CD14-positive monocyte (primary cell): ENCODE measurements at regions not wholly inside any gene's neighbourhood (a gene's known extent, or its start where the extent isn't known, plus 50 kb on each side); places are given as distances from the start of the nearest gene placed in this dataset.
"Not testable (repeated sequence)": the region's sequence is repeated elsewhere in the genome, so short reads cannot be mapped to it uniquely, and the experiment has no call there.

Source experiments
- DNase-seq, 3 donors: peaks; one replicate each; pipeline ENCODE4 v3.0.0-alpha.2; 2011 to 2022
- H2AFZ ChIP-seq: 2 replicates; pipeline ENCODE4 v1.6.0; 2012; ENCODE audit warnings: mild to moderate bottlenecking, low read depth, low read length, inconsistent platforms; ENCODE audit not compliant: insufficient read depth, poor library complexity, severe bottlenecking
- H3K27ac ChIP-seq, 2 donors: 1 replicate in 1 of 2; 2 replicates in 1 of 2; pipeline ENCODE4 v1.5.1; 2012 to 2013; ENCODE audit warnings: low read length in 2 of 2, control low read depth in 1 of 2, inconsistent platforms in 1 of 2, low read depth in 1 of 2, mild to moderate bottlenecking in 1 of 2
- H3K27me3 ChIP-seq, 2 donors: one replicate each; pipeline versions ENCODE4 v1.6.0 to v1.6.1; 2011 to 2013; ENCODE audit warnings: low read length in 2 of 2; ENCODE audit not compliant: control insufficient read depth in 2 of 2, insufficient read depth in 2 of 2
- H3K36me3 ChIP-seq, 2 donors: replicated peaks in 1 of 2; 1 replicate in 1 of 2; 2 replicates in 1 of 2; pipeline versions ENCODE4 v1.5.1 to v1.6.1; 2012 to 2013; ENCODE audit warnings: low read length in 2 of 2, control low read depth in 1 of 2, inconsistent platforms in 1 of 2, mild to moderate bottlenecking in 1 of 2; ENCODE audit not compliant: insufficient read depth in 2 of 2, control insufficient read depth in 1 of 2
- H3K4me1 ChIP-seq, 2 donors: 1 replicate in 1 of 2; 2 replicates in 1 of 2; pipeline versions ENCODE4 v1.5.1 to v1.6.1; 2012 to 2013; ENCODE audit warnings: low read length in 2 of 2, control low read depth in 1 of 2, inconsistent platforms in 1 of 2, mild to moderate bottlenecking in 1 of 2, moderate library complexity in 1 of 2; ENCODE audit not compliant: insufficient read depth in 2 of 2, control insufficient read depth in 1 of 2
- H3K4me2 ChIP-seq: replicated peaks from 2 replicates; pipeline ENCODE3; 2012; ENCODE audit warnings: low read length, moderate library complexity, mild to moderate bottlenecking; ENCODE audit not compliant: poor library complexity, severe bottlenecking; ENCODE audit errors: extremely low read depth
- H3K4me3 ChIP-seq, 3 experiments: fragments of 200-600 bp in 1 of 3; sonication (generic) in 1 of 3; replicated peaks in 1 of 3; 1 replicate in 2 of 3; 2 replicates in 1 of 3; pipeline ENCODE4 v1.5.1; 2011 to 2013; ENCODE audit warnings: low read length in 3 of 3, mild to moderate bottlenecking in 3 of 3, control low read depth in 2 of 3, low read depth in 2 of 3, inconsistent platforms in 1 of 3, moderate library complexity in 1 of 3
- H3K79me2 ChIP-seq: 2 replicates; pipeline ENCODE4 v1.6.0; 2012; ENCODE audit warnings: mild to moderate bottlenecking, control low read depth, inconsistent platforms, low read length, moderate library complexity; ENCODE audit not compliant: insufficient read depth
- H3K9ac ChIP-seq: 2 replicates; pipeline ENCODE4 v1.6.0; 2017; ENCODE audit warnings: low read length, mild to moderate bottlenecking; ENCODE audit not compliant: insufficient read depth, poor library complexity, severe bottlenecking
- H3K9me3 ChIP-seq, 2 donors: replicated peaks in 1 of 2; 1 replicate in 1 of 2; 2 replicates in 1 of 2; pipeline versions ENCODE4 v1.5.1 to v1.6.1; 2012 to 2013; ENCODE audit warnings: low read length in 2 of 2, control low read depth in 1 of 2; ENCODE audit not compliant: control insufficient read depth in 1 of 2, insufficient read depth in 1 of 2
- H4K20me1 ChIP-seq: 2 replicates; pipeline ENCODE4 v1.6.0; 2012; ENCODE audit warnings: mild to moderate bottlenecking, low read length, control low read depth, moderate library complexity; ENCODE audit not compliant: insufficient read depth
- H3K27ac Mint-ChIP-seq, 7 donors: one replicate each; pipeline ENCODE4 v1.8.0; 2020; ENCODE audit warnings: mild to moderate bottlenecking in 7 of 7, mixed read lengths in 7 of 7, moderate library complexity in 6 of 7, inconsistent platforms in 2 of 7
- H3K27me3 Mint-ChIP-seq, 3 donors: one replicate each; pipeline ENCODE4 v1.8.0; 2021 to 2022; ENCODE audit warnings: low read depth in 3 of 3, mild to moderate bottlenecking in 3 of 3, mixed read lengths in 3 of 3, moderate library complexity in 3 of 3, inconsistent platforms in 1 of 3
- H3K36me3 Mint-ChIP-seq, 2 donors: one replicate each; pipeline ENCODE4 v1.8.0; 2020; ENCODE audit warnings: mixed read lengths in 2 of 2, inconsistent platforms in 1 of 2, mild to moderate bottlenecking in 1 of 2
- H3K4me1 Mint-ChIP-seq: one replicate; pipeline ENCODE4 v1.8.0; 2020; ENCODE audit warnings: mild to moderate bottlenecking, mixed read lengths
- H3K4me3 Mint-ChIP-seq, 2 donors: one replicate each; pipeline ENCODE4 v1.8.0; 2020; ENCODE audit warnings: mild to moderate bottlenecking in 2 of 2, mixed read lengths in 2 of 2, moderate library complexity in 1 of 2
- H3K9me3 Mint-ChIP-seq, 7 donors: one replicate each; pipeline ENCODE4 v1.8.0; 2020 to 2022; ENCODE audit warnings: mixed read lengths in 7 of 7, mild to moderate bottlenecking in 6 of 7, moderate library complexity in 6 of 7, inconsistent platforms in 2 of 7
- WGBS: methylation state at CpG from one replicate; pipeline ENCODE4 v1.1.5; 2013; ENCODE audit warnings: missing lambda C conversion rate; ENCODE audit not compliant: insufficient coverage; 5-methylcytosine and 5-hydroxymethylcytosine counted together
- intact Hi-C, 2 donors: fragments of 100-400 bp; cut with micrococcal nuclease; formaldehyde crosslinking; loops; one replicate each; pipeline versions ENCODE4 v1.15.0 to v1.15.1; 2023
- TF ChIP-seq, protein P1 (sequence below): fragments of 200-600 bp; IDR thresholded peaks from one replicate; pipeline ENCODE4 v1.8.0; 2022; ENCODE audit warnings: antibody characterized with exemption, mild to moderate bottlenecking

DNA sequence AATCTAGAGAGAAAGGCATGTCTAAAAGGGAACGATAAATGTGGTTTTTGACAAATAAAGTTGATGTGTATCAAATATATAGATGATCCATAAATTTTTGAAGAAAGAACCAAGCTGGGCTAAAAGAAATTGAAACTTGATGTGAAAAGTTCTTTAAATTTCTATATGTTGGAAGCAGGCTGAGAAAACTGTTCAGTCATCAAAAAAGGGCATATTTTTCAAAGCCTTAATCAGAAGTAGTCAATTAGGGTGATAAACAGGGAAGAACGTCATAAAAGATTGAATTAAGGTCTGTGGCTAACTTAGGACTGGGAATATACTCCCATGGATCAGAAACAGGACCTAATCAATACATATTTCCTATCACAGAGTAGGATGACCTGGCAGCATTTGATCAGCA, 211.4 kb upstream of the ZRANB2 start:
- Histone ChIP-seq H4K20me1 (no peaks in the 10 kb centered on the region), H3K9ac (no peak overlapping the region), H3K36me3 (no peaks in the 10 kb centered on the region), H3K79me2 (no peaks in the 10 kb centered on the region), H3K4me2 (no peak overlapping the region), H3K27ac (no peak overlapping the region), H2AFZ (no peak overlapping the region), H3K27me3 (no peaks in the 10 kb centered on the region), H3K9me3 (peaks cover 10% of the 10 kb centered on the region in 2 donors), H3K4me3 (no peak overlapping the region), H3K4me1 (no peaks in the 10 kb centered on the region)
- Mint-ChIP-seq H3K36me3 (no peaks in the 10 kb centered on the region), H3K4me3 (no peak overlapping the region), H3K9me3 (peaks cover 0 to 17% (median 13%) of the 10 kb centered on the region in 7 donors), H3K27me3 (peaks cover 0 to 3% (median 0%) of the 10 kb centered on the region in 3 donors), H3K4me1 (no peaks in the 10 kb centered on the region), H3K27ac (no peak overlapping the region)
- no peak for DNase-seq
- intact Hi-C loops = no loop called here
- WGBS = no CpG with 5 or more reads among the region's 2 CpGs
- TF ChIP-seq, protein P1, sequence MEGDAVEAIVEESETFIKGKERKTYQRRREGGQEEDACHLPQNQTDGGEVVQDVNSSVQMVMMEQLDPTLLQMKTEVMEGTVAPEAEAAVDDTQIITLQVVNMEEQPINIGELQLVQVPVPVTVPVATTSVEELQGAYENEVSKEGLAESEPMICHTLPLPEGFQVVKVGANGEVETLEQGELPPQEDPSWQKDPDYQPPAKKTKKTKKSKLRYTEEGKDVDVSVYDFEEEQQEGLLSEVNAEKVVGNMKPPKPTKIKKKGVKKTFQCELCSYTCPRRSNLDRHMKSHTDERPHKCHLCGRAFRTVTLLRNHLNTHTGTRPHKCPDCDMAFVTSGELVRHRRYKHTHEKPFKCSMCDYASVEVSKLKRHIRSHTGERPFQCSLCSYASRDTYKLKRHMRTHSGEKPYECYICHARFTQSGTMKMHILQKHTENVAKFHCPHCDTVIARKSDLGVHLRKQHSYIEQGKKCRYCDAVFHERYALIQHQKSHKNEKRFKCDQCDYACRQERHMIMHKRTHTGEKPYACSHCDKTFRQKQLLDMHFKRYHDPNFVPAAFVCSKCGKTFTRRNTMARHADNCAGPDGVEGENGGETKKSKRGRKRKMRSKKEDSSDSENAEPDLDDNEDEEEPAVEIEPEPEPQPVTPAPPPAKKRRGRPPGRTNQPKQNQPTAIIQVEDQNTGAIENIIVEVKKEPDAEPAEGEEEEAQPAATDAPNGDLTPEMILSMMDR = no peak

- H3K9ac ChIP-seq, H2AFZ ChIP-seq, DNase-seq, H3K4me3 ChIP-seq, H3K36me3 Mint-ChIP-seq, H3K79me2 ChIP-seq, H3K9me3 ChIP-seq, H3K27ac ChIP-seq, H3K36me3 ChIP-seq, H3K4me1 Mint-ChIP-seq, H3K4me1 ChIP-seq, H3K27me3 Mint-ChIP-seq, H3K4me2 ChIP-seq, H3K27ac Mint-ChIP-seq, intact Hi-C loops, H4K20me1 ChIP-seq, H3K4me3 Mint-ChIP-seq, H3K27me3 ChIP-seq: not testable (repeated sequence)
- peaks cover 0 to 17% (median 13%) of the 10 kb centered on the region in 7 donors for H3K9me3 Mint-ChIP-seq
- WGBS = 94% methylated on average over 3 of the region's 6 CpGs
These were observed 209.8 kb upstream of the ZRANB2 start for GRCh38 chr1:71290506-71291237.
